Left ventricle myocardium inferior (tissue), 1 donor: ENCODE measurements at regions not wholly inside any gene's neighbourhood (a gene's known extent, or its start where the extent isn't known, plus 50 kb on each side); places are given as distances from the start of the nearest gene placed in this dataset.

Experiments
- DNase-seq: peaks from one replicate; pipeline ENCODE4 v3.0.0-alpha.2; 2020
- H3K27ac ChIP-seq: fragments of 200-600 bp; replicated peaks from 2 replicates; pipeline ENCODE4 v1.8.0; 2021
- H3K27me3 ChIP-seq: fragments of 200-600 bp; 2 replicates; pipeline ENCODE4 v1.8.0; 2021; ENCODE audit warnings: low read depth
- H3K36me3 ChIP-seq: fragments of 200-600 bp; 2 replicates; pipeline ENCODE4 v1.8.0; 2021
- H3K4me1 ChIP-seq: fragments of 200-600 bp; 2 replicates; pipeline ENCODE4 v1.8.0; 2021
- H3K4me3 ChIP-seq: fragments of 200-600 bp; 2 replicates; pipeline ENCODE4 v1.8.0; 2021; ENCODE audit warnings: mild to moderate bottlenecking, moderate library complexity
- H3K9me3 ChIP-seq: fragments of 200-600 bp; replicated peaks from 2 replicates; pipeline ENCODE4 v1.8.0; 2021
- CTCF ChIP-seq: fragments of 200-600 bp; IDR thresholded peaks from 2 replicates; pipeline ENCODE4 v1.8.0; 2021; ENCODE audit warnings: antibody characterized with exemption, mild to moderate bottlenecking, borderline replicate concordance
- intact Hi-C: fragments of 100-400 bp; cut with micrococcal nuclease; formaldehyde crosslinking; loops from one replicate; pipeline ENCODE4 v1.11.0; 2022
- donor health status: DM: no; HTN: yes; CAD: no; lungs with severe emphysema.

GRCh38 chr5:68369023-68369359 is 153.4 kb downstream of the PIK3R1 start:
- Histone ChIP-seq H3K4me3 (no peak overlapping the region), H3K27ac (no peak overlapping the region), H3K9me3 (no peaks in the 10 kb centered on the region), H3K36me3 (no peaks in the 10 kb centered on the region), H3K27me3 (no peaks in the 10 kb centered on the region), H3K4me1 (no peaks in the 10 kb centered on the region)
- DNase-seq = no peak
- intact Hi-C loops = no loop called here
- TF ChIP-seq CTCF = no peak

- no peaks in the 10 kb centered on the region for H3K27me3 ChIP-seq
- no peaks in the 10 kb centered on the region for H3K4me1 ChIP-seq
- no peaks in the 10 kb centered on the region for H3K9me3 ChIP-seq
- H3K27ac ChIP-seq = no peak overlapping the region
- intact Hi-C loops = no loop called here
- H3K4me3 ChIP-seq = no peak overlapping the region
- H3K36me3 ChIP-seq = no peaks in the 10 kb centered on the region
- no peak for TF ChIP-seq CTCF
- DNase-seq = no peak
These were observed 154.0 kb downstream of the PIK3R1 start for GRCh38 chr5:68369457-68370125.

- H3K4me3 ChIP-seq = no peak overlapping the region
These were observed 154.6 kb downstream of the PIK3R1 start for GRCh38 chr5:68370196-68370595.

GRCh38 chr5:68371607-68372006 is 156.1 kb downstream of the PIK3R1 start:
- intact Hi-C loops = no loop called here
- H3K36me3 ChIP-seq = no peaks in the 10 kb centered on the region
- no peaks in the 10 kb centered on the region for H3K9me3 ChIP-seq
- H3K4me3 ChIP-seq = no peak overlapping the region
- H3K4me1 ChIP-seq = peaks cover 6% of the 10 kb centered on the region
- DNase-seq = no peak
- H3K27me3 ChIP-seq = no peaks in the 10 kb centered on the region
- no peak for TF ChIP-seq CTCF
- H3K27ac ChIP-seq = no peak overlapping the region

More at GRCh38 chr5:68370196-68370595, 154.6 kb downstream of the PIK3R1 start:
- Histone ChIP-seq H3K27me3 (no peaks in the 10 kb centered on the region), H3K36me3 (no peaks in the 10 kb centered on the region), H3K27ac (no peak overlapping the region), H3K9me3 (no peaks in the 10 kb centered on the region), H3K4me1 (peaks cover 3% of the 10 kb centered on the region)
- no peak for DNase-seq
- TF ChIP-seq CTCF = no peak
- intact Hi-C loops = no loop called here

GRCh38 chr5:68372161-68372560 is 156.6 kb downstream of the PIK3R1 start:
- DNase-seq = no peak
- no peak overlapping the region for H3K27ac ChIP-seq
- H3K27me3 ChIP-seq = no peaks in the 10 kb centered on the region
- H3K4me1 ChIP-seq = peaks cover 6% of the 10 kb centered on the region
- H3K4me3 ChIP-seq = no peak overlapping the region
- no peaks in the 10 kb centered on the region for H3K9me3 ChIP-seq
- no peak for TF ChIP-seq CTCF
- no peaks in the 10 kb centered on the region for H3K36me3 ChIP-seq
- intact Hi-C loops = no loop called here
